GM21423 (cell line): ENCODE measurements at regions not wholly inside any gene's neighbourhood (a gene's known extent, or its start where the extent isn't known, plus 50 kb on each side); places are given as distances from the start of the nearest gene placed in this dataset.
"Not testable (repeated sequence)": the region's sequence is repeated elsewhere in the genome, so short reads cannot be mapped to it uniquely, and the experiment has no call there.

Source experiments
- ATAC-seq: cut with Tn5 transposase; IDR thresholded peaks from one replicate; pipeline ENCODE4 v1.9.1; 2021; ENCODE audit warnings: mild to moderate bottlenecking, moderate library complexity; ENCODE audit not compliant: unreplicated experiment

DNA sequence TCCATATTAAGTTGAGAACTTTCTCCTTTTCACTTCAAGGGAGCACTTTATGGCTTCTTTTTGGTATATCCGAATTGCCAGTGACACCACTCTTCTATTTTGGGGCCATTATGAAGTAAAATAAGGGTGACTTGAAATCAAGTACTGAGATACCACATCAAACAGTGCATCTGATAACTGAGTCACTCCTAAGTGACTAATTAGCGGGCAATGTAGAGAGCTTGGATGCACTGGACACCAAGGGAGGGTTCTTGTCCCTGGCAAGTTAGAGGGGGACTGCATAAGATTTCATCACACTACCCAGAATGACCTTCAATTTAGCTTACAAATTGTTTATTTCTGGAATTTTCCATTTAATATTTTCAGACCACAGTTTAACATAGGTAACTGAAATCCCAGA, 813.9 kb upstream of the CDH10 start:
- ATAC-seq: no peak

GRCh38 chr5:25453500-25453899, 808.7 kb upstream of the CDH10 start:
- ATAC-seq: no peak

DNA sequence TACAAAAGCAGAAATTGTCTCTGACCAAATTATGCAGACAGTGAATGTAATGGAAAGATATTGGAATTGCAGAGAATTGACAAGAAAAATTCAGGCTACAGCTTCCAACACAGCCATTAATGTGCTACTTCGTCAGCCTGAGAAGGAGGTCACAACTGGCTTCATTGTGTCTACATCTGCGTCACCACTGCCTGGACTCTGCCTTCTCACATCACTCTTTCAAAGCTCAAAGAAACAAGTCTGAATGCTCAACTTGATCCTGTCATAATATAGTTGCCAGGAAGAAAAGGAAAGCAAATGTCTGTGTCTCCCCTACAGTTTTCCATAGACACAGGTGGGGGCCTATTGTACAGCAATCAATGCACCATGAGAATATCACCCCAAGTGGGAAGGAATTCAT, 806.5 kb upstream of the CDH10 start:
- ATAC-seq: no peak

GRCh38 chr5:25448646-25449045, 803.9 kb upstream of the CDH10 start:
- ATAC-seq: no peak

- ATAC-seq: no peak
These were observed 803.4 kb upstream of the CDH10 start for GRCh38 chr5:25448190-25448621.

- ATAC-seq: not testable (repeated sequence)
These were observed 801.3 kb upstream of the CDH10 start for GRCh38 chr5:25446061-25446420.

- ATAC-seq: not testable (repeated sequence)
These were observed 800.7 kb upstream of the CDH10 start for GRCh38 chr5:25445381-25446060.

GRCh38 chr5:25444697-25445096, 799.9 kb upstream of the CDH10 start:
- no peak for ATAC-seq

DNA sequence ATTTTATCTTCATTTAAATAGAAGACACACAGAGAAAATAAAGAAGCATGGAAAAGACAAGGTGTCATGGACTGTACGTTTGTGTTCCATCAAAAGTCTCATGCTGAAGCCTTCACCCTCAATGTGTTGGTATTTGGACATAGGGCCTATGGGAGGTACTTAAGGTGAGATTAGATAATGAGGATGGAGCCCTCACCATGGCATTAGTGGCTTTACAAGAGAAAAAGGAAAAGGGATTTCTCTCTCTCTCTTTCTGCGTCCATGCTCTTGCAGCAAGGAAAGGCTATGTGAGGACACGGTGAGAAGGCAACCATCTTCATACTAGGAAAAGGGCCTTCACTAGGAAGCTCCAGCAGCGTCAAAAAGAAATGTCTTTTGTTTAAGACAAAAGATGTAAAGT, 797.0 kb upstream of the CDH10 start:
- no peak for ATAC-seq

GRCh38 chr5:25439025-25439424, 794.2 kb upstream of the CDH10 start:
- no peak for ATAC-seq

- ATAC-seq: not testable (repeated sequence)
These were observed 793.6 kb upstream of the CDH10 start for GRCh38 chr5:25438375-25438774.

DNA sequence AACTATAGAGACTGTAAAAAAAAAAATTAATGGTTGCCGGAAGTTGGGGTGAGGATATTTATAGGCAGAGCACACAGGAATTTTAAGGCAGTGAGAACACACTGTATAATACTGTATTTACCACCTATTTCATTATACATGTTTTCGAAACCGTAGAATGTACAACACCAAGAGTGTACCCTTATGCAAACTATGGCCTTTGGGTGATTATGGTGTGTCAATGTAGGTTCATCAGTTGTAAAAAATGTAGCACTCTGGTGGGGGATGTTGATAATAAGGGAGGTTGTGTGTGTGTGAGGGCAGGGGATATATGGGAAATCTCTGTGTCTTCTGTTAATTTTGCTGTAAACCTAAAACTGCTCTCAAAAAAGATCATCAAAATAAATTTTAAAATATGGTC, 791.7 kb upstream of the CDH10 start:
- ATAC-seq: no peak

DNA sequence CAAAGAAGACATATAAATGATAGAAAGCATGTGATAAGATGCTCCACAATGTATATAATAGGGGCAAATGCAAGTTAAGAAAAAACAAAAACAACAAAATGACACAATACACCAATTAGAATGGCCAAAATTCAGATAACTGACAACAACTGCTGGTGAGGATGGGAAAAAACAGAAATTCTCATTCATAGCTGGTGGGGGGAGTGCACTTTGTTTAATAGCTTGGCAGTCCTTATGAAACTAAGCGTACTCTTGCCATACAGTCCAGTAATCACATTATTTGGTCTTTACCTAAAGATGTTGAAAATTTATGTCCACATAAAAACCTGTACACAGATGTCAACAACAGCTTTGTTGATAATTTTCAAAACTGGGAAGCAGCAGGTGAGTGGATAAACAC, 791.1 kb upstream of the CDH10 start:
- no peak for ATAC-seq

GRCh38 chr5:25427240-25427639, 782.5 kb upstream of the CDH10 start:
- no peak for ATAC-seq

GRCh38 chr5:25423271-25423670, 778.5 kb upstream of the CDH10 start:
- no peak for ATAC-seq

DNA sequence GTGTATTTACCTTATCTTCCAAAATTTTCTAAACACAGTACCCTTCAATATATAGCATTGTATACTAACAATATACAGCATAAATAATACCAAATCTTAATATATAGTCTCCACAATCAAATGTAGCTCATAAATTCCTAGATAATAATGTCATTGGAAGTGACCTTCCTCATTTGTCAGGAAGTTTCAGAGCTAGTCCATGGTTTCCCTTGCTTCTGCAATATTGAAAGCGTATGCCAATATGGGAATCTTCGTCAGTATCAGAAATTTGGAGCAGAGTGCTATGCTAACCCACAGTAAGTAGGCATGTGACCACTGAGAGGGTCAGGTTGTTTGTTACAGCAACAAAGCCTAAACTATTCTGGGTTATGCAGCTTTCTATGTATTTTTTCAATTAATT, 774.9 kb upstream of the CDH10 start:
- no peak for ATAC-seq

DNA sequence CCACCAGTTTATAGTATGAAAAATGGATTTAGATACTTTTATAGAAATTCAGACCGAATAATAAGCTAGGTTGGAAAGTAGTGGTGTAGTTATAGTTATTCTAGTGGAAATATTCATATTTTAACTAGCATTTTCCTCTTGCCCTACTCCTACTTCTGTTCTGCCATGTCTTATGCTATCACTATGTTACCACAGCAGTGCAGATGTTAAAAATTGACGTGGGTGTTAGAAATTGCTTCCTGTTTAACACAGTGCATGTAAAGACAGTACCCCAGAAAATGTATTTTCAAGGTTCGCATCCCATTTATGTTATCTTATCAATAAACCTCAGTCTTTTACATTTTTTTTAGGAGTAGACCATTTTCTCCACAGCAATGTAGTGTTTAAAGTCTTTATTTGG, 774.2 kb upstream of the CDH10 start:
- ATAC-seq: no peak

DNA sequence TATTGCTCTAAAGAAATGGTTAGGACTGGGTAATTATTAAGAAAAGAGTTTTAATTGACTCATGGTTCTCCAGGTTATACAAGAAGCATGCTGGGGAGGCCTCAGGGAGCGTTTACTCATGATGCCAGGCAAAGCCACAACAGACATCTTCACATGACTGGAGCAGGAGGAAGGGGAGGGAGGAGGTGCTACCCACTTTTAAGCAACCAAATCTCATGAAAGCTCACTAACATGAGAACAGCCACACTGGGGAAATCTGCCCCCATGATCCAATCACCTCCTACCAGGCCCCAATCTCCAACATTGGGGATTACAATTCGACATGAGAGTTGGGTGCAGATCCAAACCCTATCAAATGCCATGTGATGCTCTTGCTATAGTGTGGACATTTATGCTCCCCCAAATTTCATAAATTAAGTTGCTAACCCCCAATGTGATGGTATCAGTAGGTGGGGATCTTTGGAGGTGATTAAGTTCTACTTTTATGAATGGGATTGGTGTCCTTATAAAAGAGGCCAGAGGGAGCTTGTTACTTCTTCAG, 773.6 kb upstream of the CDH10 start:
- no peak for ATAC-seq

DNA sequence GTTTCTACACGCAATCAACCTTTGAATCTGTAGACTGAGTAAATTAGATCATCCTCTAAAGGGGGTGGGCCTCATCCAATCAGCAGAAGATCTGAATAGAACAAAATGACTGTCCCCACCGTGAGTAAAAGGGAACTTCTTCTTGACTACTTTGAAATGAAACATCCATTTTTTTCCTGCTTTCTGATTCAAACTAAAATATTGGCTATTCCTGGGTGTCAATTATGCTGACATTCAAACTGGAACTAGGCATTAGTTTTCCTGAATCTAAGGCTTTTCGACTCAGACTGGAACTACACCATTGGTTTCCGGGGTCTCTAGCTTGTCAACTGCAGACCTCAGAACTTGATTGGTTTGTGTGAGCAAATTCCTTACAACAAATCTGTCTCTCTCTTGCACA, 772.2 kb upstream of the CDH10 start:
- ATAC-seq: no peak

- no peak for ATAC-seq
These were observed 771.2 kb upstream of the CDH10 start for GRCh38 chr5:25415970-25416369.

DNA sequence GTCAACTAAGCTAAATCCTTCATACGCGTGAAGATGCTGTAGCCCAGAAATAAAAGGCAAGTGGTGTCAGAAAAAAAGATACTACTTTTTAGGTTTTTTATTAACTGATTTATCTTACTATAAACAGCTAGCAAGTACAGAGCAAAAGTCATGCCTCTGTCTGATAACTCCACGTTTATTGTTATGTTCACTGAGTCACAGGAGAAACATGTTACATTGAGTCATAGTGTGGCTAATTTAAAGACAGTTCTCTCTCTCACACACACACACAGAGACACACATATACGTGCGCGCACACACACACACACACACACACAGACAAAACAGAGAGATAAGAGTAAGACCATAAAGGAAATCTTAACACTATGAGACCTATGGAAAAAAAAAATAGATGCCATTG, 770.0 kb upstream of the CDH10 start:
- ATAC-seq: no peak

GRCh38 chr5:25412116-25412661, 767.4 kb upstream of the CDH10 start:
- no peak for ATAC-seq

- not testable (repeated sequence) for ATAC-seq
These were observed 762.6 kb upstream of the CDH10 start for GRCh38 chr5:25407365-25407764.
